A673 (cell line): ENCODE measurements at regions not wholly inside any gene's neighbourhood (a gene's known extent, or its start where the extent isn't known, plus 50 kb on each side); places are given as distances from the start of the nearest gene placed in this dataset.

Source experiments
- BruUV-seq: library from RNA; stranded (reverse); fragments of 400-500 nt; replicated peaks from 2 replicates; lab custom pipeline; 2021; lab: Mats Ljungman, UMichigan
- CTCF ChIA-PET: fragments of 300-600 bp; sonication (Branson Sonifier 250); formaldehyde crosslinking; loops from one replicate; lab custom pipeline; 2022; ENCODE audit warnings: antibody characterized with exemption; lab: Charles Lee
- POLR2A ChIA-PET: fragments of 300-600 bp; sonication (Branson Sonifier 250); formaldehyde crosslinking; loops from one replicate; lab custom pipeline; 2022; ENCODE audit warnings: antibody characterized with exemption; ENCODE audit not compliant: low non-redundant PET; lab: Charles Lee
- DNase-seq: peaks from one replicate; pipeline ENCODE4 v3.0.0-alpha.2; 2015; ENCODE audit warnings: low spot score
- H3K27ac ChIP-seq: fragments of 200-600 bp; sonication (generic); 2 replicates; pipeline ENCODE4 v1.5.1; 2016; ENCODE audit warnings: mixed run types, low read depth, mild to moderate bottlenecking, mixed read lengths, antibody characterized with exemption, low read length; ENCODE audit not compliant: poor library complexity, severe bottlenecking
- H3K27me3 ChIP-seq: fragments of 200-600 bp; sonication (generic); replicated peaks from 2 replicates; pipeline ENCODE4 v1.6.1; 2017; ENCODE audit warnings: mixed run types, low read depth, mild to moderate bottlenecking, mixed read lengths, antibody characterized with exemption, low read length; ENCODE audit not compliant: insufficient read depth, poor library complexity
- H3K36me3 ChIP-seq: fragments of 200-600 bp; sonication (generic); 2 replicates; pipeline ENCODE4 v1.6.1; 2016; ENCODE audit warnings: mixed run types, mild to moderate bottlenecking, mixed read lengths, antibody characterized with exemption, low read length; ENCODE audit not compliant: insufficient read depth, poor library complexity, severe bottlenecking
- H3K4me1 ChIP-seq: fragments of 200-600 bp; sonication (generic); 2 replicates; pipeline ENCODE4 v1.6.1; 2017; ENCODE audit warnings: mixed run types, mild to moderate bottlenecking, mixed read lengths, antibody characterized with exemption, low read length; ENCODE audit not compliant: insufficient read depth, poor library complexity, severe bottlenecking
- H3K4me3 ChIP-seq: fragments of 200-600 bp; sonication (generic); 2 replicates; pipeline ENCODE4 v1.5.1; 2016; ENCODE audit warnings: low read depth, mixed run types, mild to moderate bottlenecking, mixed read lengths, low read length; ENCODE audit not compliant: poor library complexity, severe bottlenecking
- H3K9me3 ChIP-seq: fragments of 200-600 bp; sonication (generic); 2 replicates; pipeline ENCODE4 v1.6.1; 2016; ENCODE audit warnings: mixed run types, low read depth, mild to moderate bottlenecking, mixed read lengths, antibody characterized with exemption, low read length; ENCODE audit not compliant: poor library complexity, severe bottlenecking
- CTCF ChIP-seq: fragments of 300-800, 200-600 bp; sonication (generic); conservative IDR thresholded peaks from 2 replicates; pipeline ENCODE4 v1.5.1; 2017; ENCODE audit warnings: low read depth, mild to moderate bottlenecking, antibody characterized with exemption, low read length, moderate library complexity, mixed read lengths
- EZH2 ChIP-seq: fragments of 200-600 bp; sonication (generic); IDR thresholded peaks from 2 replicates; pipeline ENCODE4 v1.6.1; 2017; ENCODE audit warnings: borderline replicate concordance, low read depth, mild to moderate bottlenecking, mixed read lengths, antibody characterized with exemption, low read length; ENCODE audit not compliant: poor library complexity, severe bottlenecking
- intact Hi-C: fragments of 100-400 bp; cut with micrococcal nuclease; formaldehyde crosslinking; loops from one replicate; pipeline ENCODE4 v1.10.0; 2022; ENCODE audit not compliant: unreplicated experiment

GRCh38 chr6:137975188-137975940 lies 108.3 kb downstream of the TNFAIP3 start:
- intact Hi-C loops, result loop anchor here (10.0 kb wide), 1 partner anchor 271 kb away; no protein-coding TSS in a partner anchor
- DNase-seq, result peak; percentile 12
- Histone ChIP-seq H3K36me3 (no peaks in the 10 kb centered on the region), H3K27me3 (peaks cover 7% of the 10 kb centered on the region), H3K4me1 (no peaks in the 10 kb centered on the region), H3K4me3 (no peak overlapping the region), H3K9me3 (no peaks in the 10 kb centered on the region), H3K27ac (no peak overlapping the region)
- CTCF ChIA-PET, result interaction anchor here (1.0 to 1.1 kb wide), 2 partner anchors 17 to 881 kb away, joined by 3 read pairs; no protein-coding TSS in a partner anchor
- BruUV-seq, result no TSS peak
- TF ChIP-seq EZH2 (no peak), CTCF (no peak)
- POLR2A ChIA-PET, result no interaction called here

- no peaks in the 10 kb centered on the region for H3K36me3 ChIP-seq
- CTCF ChIA-PET, result no interaction called here
- H3K4me3 ChIP-seq, result no peak overlapping the region
- no TSS peak for BruUV-seq
- no peaks in the 10 kb centered on the region for H3K9me3 ChIP-seq
- H3K27me3 ChIP-seq, result peaks cover 7% of the 10 kb centered on the region
- no peak for DNase-seq
- H3K4me1 ChIP-seq, result no peaks in the 10 kb centered on the region
- POLR2A ChIA-PET, result no interaction called here
- intact Hi-C loops, result loop anchor here (10.0 kb wide), 1 partner anchor 272 kb away; no protein-coding TSS in a partner anchor
- TF ChIP-seq EZH2, result no peak
- TF ChIP-seq CTCF, result no peak
- no peak overlapping the region for H3K27ac ChIP-seq
These were observed 109.4 kb downstream of the TNFAIP3 start for GRCh38 chr6:137976430-137976829.

GRCh38 chr6:137977206-137977605 lies 110.1 kb downstream of the TNFAIP3 start:
- Histone ChIP-seq H3K36me3 (no peaks in the 10 kb centered on the region), H3K27ac (no peak overlapping the region), H3K27me3 (peaks cover under 1% of the 10 kb centered on the region), H3K4me1 (no peaks in the 10 kb centered on the region), H3K9me3 (no peaks in the 10 kb centered on the region), H3K4me3 (no peak overlapping the region)
- BruUV-seq, result no TSS peak
- ChIA-PET POLR2A (no interaction called here), CTCF (no interaction called here)
- intact Hi-C loops, result loop anchor here (10.0 kb wide), 1 partner anchor 272 kb away; no protein-coding TSS in a partner anchor
- no peak for DNase-seq
- TF ChIP-seq EZH2, result no peak
- TF ChIP-seq CTCF, result no peak
